ENCODE measurements at regions not wholly inside any gene's neighbourhood (a gene's known extent, or its start where the extent isn't known, plus 50 kb on each side); places are given as distances from the start of the nearest gene placed in this dataset.

GRCh38 chr1:96598416-96599168, 123.0 kb upstream of the PTBP2 start:
- BruUV-seq (replicated peaks): no TSS peak
- FAIRE-seq: no peak
- in situ Hi-C loops (cut with HindIII; ENCODE audit: extremely low pct_ligation_motif_present, low pct_unique_long_range_greater_than_20kb): no loop called here

More at GRCh38 chr1:96598416-96599168, 123.0 kb upstream of the PTBP2 start:
- POLR2A ChIA-PET: no interaction called here
- no peaks in the 10 kb centered on the region for H3K36me3 ChIP-seq (replicated peaks in 1 of 2; ENCODE audit: control insufficient read depth in 1 of 2, insufficient read depth in 2 of 2, low read length in 2 of 2)
- H3K9ac ChIP-seq (ENCODE audit: insufficient read depth, low read depth, low read length): no peak overlapping the region
- no peak overlapping the region for H3K27ac ChIP-seq (ENCODE audit: extremely low read length, insufficient read depth, low read length)
- TF ChIP-seq MAFK (conservative IDR thresholded peaks at IDR 0.05 in 1 of 2, IDR thresholded peaks at IDR 0.05 in 1 of 2; ENCODE audit: low read length in 2 of 2): no peak
- TF ChIP-seq NONO (IDR thresholded peaks at IDR 0.05): no peak
- TF ChIP-seq NONO (CRISPR knock-in tag; conservative IDR thresholded peaks at IDR 0.05): no peak
- TF ChIP-seq ZBED4 (CRISPR knock-in tag; IDR thresholded peaks at IDR 0.05; ENCODE audit: borderline replicate concordance): no peak
- TF ChIP-seq ZNF776 (CRISPR knock-in tag; IDR thresholded peaks at IDR 0.05): no peak
- no peak for TF ChIP-seq PHF5A (CRISPR knock-in tag; IDR thresholded peaks at IDR 0.05; ENCODE audit: low read depth, unreplicated experiment)
- TF ChIP-seq KLF12 (CRISPR knock-in tag; IDR thresholded peaks at IDR 0.05; ENCODE audit: borderline replicate concordance): no peak
- no peak for TF ChIP-seq ZMYM4 (CRISPR knock-in tag; IDR thresholded peaks at IDR 0.05)
- TF ChIP-seq THYN1 (CRISPR knock-in tag; IDR thresholded peaks at IDR 0.05; ENCODE audit: borderline replicate concordance, low read depth): no peak
- no peak for TF ChIP-seq ZBTB25 (CRISPR knock-in tag; IDR thresholded peaks at IDR 0.05)
- no peak for TF ChIP-seq ZSCAN12 (CRISPR knock-in tag; IDR thresholded peaks at IDR 0.05)
- TF ChIP-seq E2F5 (CRISPR knock-in tag; conservative IDR thresholded peaks at IDR 0.05): no peak
- TF ChIP-seq SAP130 (CRISPR knock-in tag; IDR thresholded peaks at IDR 0.05; ENCODE audit: low read depth): no peak
- TF ChIP-seq YEATS2 (CRISPR knock-in tag; IDR thresholded peaks at IDR 0.05; ENCODE audit: borderline replicate concordance): no peak
- TF ChIP-seq ZNF839 (CRISPR knock-in tag; IDR thresholded peaks at IDR 0.05; ENCODE audit: borderline replicate concordance): no peak
- CTCF ChIA-PET (ENCODE audit: low intra/inter-chr PET ratio, low total read pairs): no interaction called here
- H3K4me3 ChIP-seq (replicated peaks in 1 of 3; ENCODE audit: insufficient read depth in 1 of 3, low read depth in 2 of 3, low read length in 3 of 3): no peak overlapping the region
- H4K20me1 ChIP-seq (ENCODE audit: insufficient read depth, low read length): no peaks in the 10 kb centered on the region
- H3K27me3 ChIP-seq (ENCODE audit: control insufficient read depth in 1 of 2, insufficient read depth in 2 of 2, low read length in 2 of 2): no peaks in the 10 kb centered on the region
- intact Hi-C loops (cut with micrococcal nuclease; ENCODE audit: unreplicated experiment): loop anchor here (5.0 kb wide), 1 partner anchor 154 kb away; no protein-coding TSS in a partner anchor
- DNase-seq (ENCODE audit: low spot score): no peak
- no peaks in the 10 kb centered on the region for H3K9me3 ChIP-seq (ENCODE audit: low read length)
- ATAC-seq: no peak
- H3K4me2 ChIP-seq (ENCODE audit: low read depth, low read length): no peak overlapping the region
- H3K79me2 ChIP-seq (ENCODE audit: insufficient read depth, low read length): no peaks in the 10 kb centered on the region
- H3K4me1 ChIP-seq (ENCODE audit: insufficient read depth, low read length): no peaks in the 10 kb centered on the region
- WGBS (ENCODE audit: low lambda C conversion rate): 16% methylated on average over 4 of the region's 4 CpGs
- no peak overlapping the region for H2AFZ ChIP-seq (ENCODE audit: low read length)
